Glutamatergic neuron (in vitro differentiated cells): ENCODE measurements at regions not wholly inside any gene's neighbourhood (a gene's known extent, or its start where the extent isn't known, plus 50 kb on each side); places are given as distances from the start of the nearest gene placed in this dataset.

ENCODE experiments used
- DNase-seq: peaks from one replicate; pipeline ENCODE4 v3.0.0; 2022
- H3K27ac Mint-ChIP-seq: one replicate; pipeline ENCODE4 v1.8.0; 2020; ENCODE audit warnings: mild to moderate bottlenecking, mixed read lengths, inconsistent platforms; ENCODE audit not compliant: unreplicated experiment
- H3K27me3 Mint-ChIP-seq: one replicate; pipeline ENCODE4 v1.8.0; 2020; ENCODE audit warnings: mild to moderate bottlenecking, moderate library complexity, mixed read lengths, inconsistent platforms; ENCODE audit not compliant: unreplicated experiment
- H3K36me3 Mint-ChIP-seq: one replicate; pipeline ENCODE4 v1.8.0; 2020; ENCODE audit warnings: mild to moderate bottlenecking, mixed read lengths, inconsistent platforms; ENCODE audit not compliant: unreplicated experiment
- H3K4me1 Mint-ChIP-seq: one replicate; pipeline ENCODE4 v1.8.0; 2020; ENCODE audit warnings: mild to moderate bottlenecking, low read depth, mixed read lengths, inconsistent platforms; ENCODE audit not compliant: unreplicated experiment
- H3K4me3 Mint-ChIP-seq: one replicate; pipeline ENCODE4 v1.8.0; 2020; ENCODE audit warnings: mild to moderate bottlenecking, mixed read lengths, inconsistent platforms; ENCODE audit not compliant: unreplicated experiment
- H3K9me3 Mint-ChIP-seq: one replicate; pipeline ENCODE4 v1.8.0; 2020; ENCODE audit warnings: mild to moderate bottlenecking, moderate library complexity, mixed read lengths, inconsistent platforms; ENCODE audit not compliant: unreplicated experiment
- TF ChIP-seq, protein P1 (sequence below): fragments of 200-600 bp; sonication (generic); IDR thresholded peaks from one replicate; pipeline ENCODE4 v1.5.0; 2021; ENCODE audit not compliant: partially characterized antibody, unreplicated experiment

DNA sequence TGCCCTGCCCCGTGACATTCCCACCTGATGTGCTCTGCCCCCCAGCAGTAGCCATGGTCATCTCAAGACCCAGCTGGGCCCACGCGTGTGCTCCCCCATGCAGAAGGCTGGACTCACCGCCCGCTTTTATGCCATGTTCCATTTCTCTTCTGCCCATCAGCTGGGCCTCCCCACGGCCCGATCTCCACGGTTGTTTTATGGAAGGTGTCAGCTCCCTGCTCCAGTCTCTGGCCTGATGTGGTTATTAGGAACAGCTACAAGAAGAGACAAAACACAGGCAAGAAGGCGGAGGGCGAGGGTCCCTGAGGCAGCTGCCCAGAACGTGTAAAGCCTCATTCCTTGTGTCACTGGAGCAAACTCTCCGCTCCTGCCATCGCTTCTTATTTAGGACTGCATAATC, 50.2 kb upstream of the DISP3 start:
- TF ChIP-seq, protein P1, sequence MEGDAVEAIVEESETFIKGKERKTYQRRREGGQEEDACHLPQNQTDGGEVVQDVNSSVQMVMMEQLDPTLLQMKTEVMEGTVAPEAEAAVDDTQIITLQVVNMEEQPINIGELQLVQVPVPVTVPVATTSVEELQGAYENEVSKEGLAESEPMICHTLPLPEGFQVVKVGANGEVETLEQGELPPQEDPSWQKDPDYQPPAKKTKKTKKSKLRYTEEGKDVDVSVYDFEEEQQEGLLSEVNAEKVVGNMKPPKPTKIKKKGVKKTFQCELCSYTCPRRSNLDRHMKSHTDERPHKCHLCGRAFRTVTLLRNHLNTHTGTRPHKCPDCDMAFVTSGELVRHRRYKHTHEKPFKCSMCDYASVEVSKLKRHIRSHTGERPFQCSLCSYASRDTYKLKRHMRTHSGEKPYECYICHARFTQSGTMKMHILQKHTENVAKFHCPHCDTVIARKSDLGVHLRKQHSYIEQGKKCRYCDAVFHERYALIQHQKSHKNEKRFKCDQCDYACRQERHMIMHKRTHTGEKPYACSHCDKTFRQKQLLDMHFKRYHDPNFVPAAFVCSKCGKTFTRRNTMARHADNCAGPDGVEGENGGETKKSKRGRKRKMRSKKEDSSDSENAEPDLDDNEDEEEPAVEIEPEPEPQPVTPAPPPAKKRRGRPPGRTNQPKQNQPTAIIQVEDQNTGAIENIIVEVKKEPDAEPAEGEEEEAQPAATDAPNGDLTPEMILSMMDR: no peak
- Mint-ChIP-seq H3K9me3 (peaks cover 10% of the 10 kb centered on the region), H3K36me3 (no peaks in the 10 kb centered on the region), H3K4me1 (peaks cover 7% of the 10 kb centered on the region), H3K27me3 (peaks cover 6% of the 10 kb centered on the region), H3K4me3 (no peak overlapping the region), H3K27ac (no peak overlapping the region)
- peak; percentile 5 for DNase-seq
